HG03064 (cell line): ENCODE measurements at regions not wholly inside any gene's neighbourhood (a gene's known extent, or its start where the extent isn't known, plus 50 kb on each side); places are given as distances from the start of the nearest gene placed in this dataset.

Source experiments
- ATAC-seq: cut with Tn5 transposase; IDR thresholded peaks from one replicate; pipeline ENCODE4 v1.9.1; 2021; ENCODE audit warnings: low read depth; ENCODE audit not compliant: unreplicated experiment

GRCh38 chr4:1512738-1513660 lies 106.8 kb upstream of the NKX1-1 start:
- ATAC-seq = no peak

- ATAC-seq = no peak
Observed at GRCh38 chr4:1512051-1512737, 106.0 kb upstream of the NKX1-1 start.

GRCh38 chr4:1511441-1512041 lies 105.3 kb upstream of the NKX1-1 start:
- ATAC-seq = no peak

GRCh38 chr4:1510931-1511330 lies 104.7 kb upstream of the NKX1-1 start:
- no peak for ATAC-seq

- no peak for ATAC-seq
Observed at GRCh38 chr4:1509366-1509765, 103.1 kb upstream of the NKX1-1 start.

GRCh38 chr4:1508161-1509160 lies 102.2 kb upstream of the NKX1-1 start:
- ATAC-seq = no peak

- ATAC-seq = no peak
Observed at GRCh38 chr4:1506956-1507721, 100.9 kb upstream of the NKX1-1 start.

- ATAC-seq = no peak
Observed at GRCh38 chr4:1505511-1506460, 99.5 kb upstream of the NKX1-1 start.

GRCh38 chr4:1504595-1505500 lies 98.6 kb upstream of the NKX1-1 start:
- ATAC-seq = no peak

GRCh38 chr4:1503583-1504471 lies 97.6 kb upstream of the NKX1-1 start:
- no peak for ATAC-seq

GRCh38 chr4:1502976-1503375 lies 96.7 kb upstream of the NKX1-1 start:
- no peak for ATAC-seq

GRCh38 chr4:1502501-1502886 lies 96.3 kb upstream of the NKX1-1 start:
- no peak for ATAC-seq

- no peak for ATAC-seq
Observed at GRCh38 chr4:1501754-1502500, 95.7 kb upstream of the NKX1-1 start.

- ATAC-seq = no peak
Observed at GRCh38 chr4:1500966-1501753, 94.9 kb upstream of the NKX1-1 start.
